ENCODE measurements at regions not wholly inside any gene's neighbourhood (a gene's known extent, or its start where the extent isn't known, plus 50 kb on each side); places are given as distances from the start of the nearest gene placed in this dataset.
"Not testable (repeated sequence)": the region's sequence is repeated elsewhere in the genome, so short reads cannot be mapped to it uniquely, and the experiment has no call there.

DNA sequence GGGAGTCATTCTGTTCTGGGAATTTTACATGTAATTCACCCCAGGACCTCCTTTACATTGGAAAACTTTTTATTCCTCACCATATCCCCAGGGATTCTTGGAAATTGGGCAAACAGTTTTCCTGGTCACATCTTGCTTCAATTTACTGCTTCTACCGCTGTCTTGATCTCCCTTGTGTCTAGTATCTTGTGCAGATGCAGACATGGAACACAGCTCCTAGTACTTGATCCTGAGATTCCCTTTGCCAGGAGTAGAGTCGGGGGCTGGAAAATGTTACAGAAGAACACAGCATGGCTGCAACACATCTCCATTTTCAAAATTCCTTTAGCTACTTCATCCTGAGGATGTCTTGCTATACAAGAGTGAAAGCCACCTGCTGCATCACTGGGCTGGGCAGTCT lies 472.8 kb downstream of the PLCL1 start:
- Mint-ChIP-seq H3K9me3 (no peaks in the 10 kb centered on the region), H3K4me1 (no peaks in the 10 kb centered on the region), H3K4me3 (no peak overlapping the region), H3K27ac (no peak overlapping the region), H3K36me3 (no peaks in the 10 kb centered on the region), H3K27me3 (peaks cover 5 to 15% (median 13%) of the 10 kb centered on the region in 5 donors)
- ATAC-seq (no peak), DNase-seq (no peak)
- POLR2A ChIA-PET: no interaction called here

DNA sequence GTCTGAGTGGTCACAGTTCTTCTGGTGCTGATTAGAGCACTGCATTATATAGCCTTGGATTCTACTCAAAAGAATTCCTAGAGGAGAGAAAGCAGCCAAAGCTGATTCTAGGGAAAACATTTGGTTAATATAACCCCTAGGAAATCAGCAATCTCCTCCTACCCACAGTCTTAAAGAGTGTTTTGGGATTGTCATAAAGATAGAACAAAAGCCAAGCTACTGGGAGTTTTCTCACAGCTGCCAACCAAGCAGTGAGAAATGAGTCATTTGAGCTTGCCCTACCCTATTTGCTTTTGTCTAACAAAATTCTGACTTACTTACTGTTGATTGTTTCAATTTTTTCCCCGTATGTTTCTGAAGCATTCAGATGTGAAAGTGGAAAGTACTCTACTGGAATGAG lies 469.3 kb downstream of the PLCL1 start:
- Mint-ChIP-seq H3K27ac (no peak overlapping the region), H3K36me3 (no peaks in the 10 kb centered on the region), H3K27me3 (peaks cover 0 to 14% (median 12%) of the 10 kb centered on the region in 5 donors), H3K9me3 (peaks cover 0 to 3% (median 0%) of the 10 kb centered on the region in 9 donors), H3K4me1 (no peaks in the 10 kb centered on the region), H3K4me3 (no peak overlapping the region)
- ATAC-seq (no peak), DNase-seq (no peak)
- POLR2A ChIA-PET: no interaction called here

DNA sequence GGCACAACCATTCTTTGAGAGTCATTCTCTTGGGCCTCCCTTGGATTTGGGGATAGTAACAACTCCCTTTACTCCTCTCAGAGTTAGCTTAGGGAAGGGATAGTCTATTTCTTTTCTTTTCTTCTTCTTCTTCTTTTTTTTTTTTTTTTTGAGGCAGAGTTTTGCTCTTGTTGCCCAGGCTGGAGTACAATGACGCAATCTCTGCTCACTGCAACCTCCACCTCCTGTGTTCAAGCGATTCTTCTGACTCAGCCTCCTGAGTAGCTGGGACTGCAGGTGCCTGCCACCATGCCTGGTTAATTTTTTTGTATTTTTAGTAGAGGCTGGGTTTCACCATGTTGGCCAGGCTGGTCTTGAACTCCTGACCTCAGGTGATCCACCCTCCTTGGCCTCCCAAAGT lies 465.8 kb downstream of the PLCL1 start:
- POLR2A ChIA-PET, DNase-seq, H3K27ac Mint-ChIP-seq, H3K36me3 Mint-ChIP-seq, ATAC-seq, H3K9me3 Mint-ChIP-seq, H3K4me3 Mint-ChIP-seq, H3K4me1 Mint-ChIP-seq: not testable (repeated sequence)
- H3K27me3 Mint-ChIP-seq: peaks cover 3 to 33% (median 16%) of the 10 kb centered on the region in 5 donors

DNA sequence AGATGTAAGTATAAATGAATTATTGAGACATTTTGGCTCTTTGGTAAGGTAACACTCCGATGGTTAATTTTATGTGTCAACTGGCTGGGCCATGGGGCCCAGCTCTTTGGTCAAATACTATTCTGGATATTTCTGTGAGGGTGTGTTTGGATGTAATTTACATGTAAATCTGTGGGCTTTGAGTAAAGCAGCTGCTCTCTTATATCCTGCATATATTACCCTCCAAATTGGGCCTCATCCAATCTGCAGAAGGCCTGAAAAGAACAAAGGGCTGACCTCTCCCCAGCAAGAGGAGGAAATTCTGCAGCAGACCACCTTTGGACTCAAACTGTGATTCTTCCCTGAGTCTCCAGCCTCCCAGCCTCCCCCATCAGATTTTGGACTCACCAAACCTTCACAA lies 464.1 kb downstream of the PLCL1 start:
- no peak for DNase-seq
- POLR2A ChIA-PET: no interaction called here

DNA sequence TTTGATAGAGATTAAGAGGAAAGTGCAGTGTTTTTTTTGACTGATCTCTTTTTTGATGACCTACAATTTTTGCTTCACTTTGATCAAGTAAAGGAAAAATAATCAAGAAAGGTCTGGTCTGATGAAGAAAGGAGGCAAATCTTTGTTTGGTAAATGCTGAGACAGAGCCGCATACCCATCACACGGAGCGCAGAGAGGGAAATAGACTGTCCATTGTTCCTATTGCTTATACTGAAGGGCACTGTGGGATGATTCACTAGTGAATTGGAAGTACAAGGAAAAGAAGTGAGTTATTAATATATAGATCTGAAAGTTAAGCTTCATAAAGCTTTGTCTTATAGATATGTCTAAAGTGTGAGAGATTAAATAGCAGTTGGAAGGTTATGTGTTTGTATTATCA lies 455.1 kb downstream of the PLCL1 start:
- no peaks in the 10 kb centered on the region for H3K4me1 Mint-ChIP-seq
- DNase-seq (no peak), ATAC-seq (no peak)
- POLR2A ChIA-PET: no interaction called here
- H3K36me3 Mint-ChIP-seq: no peaks in the 10 kb centered on the region
- H3K9me3 Mint-ChIP-seq: no peaks in the 10 kb centered on the region
- no peak overlapping the region for H3K4me3 Mint-ChIP-seq
- peaks cover 7 to 44% (median 11%) of the 10 kb centered on the region in 5 donors for H3K27me3 Mint-ChIP-seq
- H3K27ac Mint-ChIP-seq: peak overlapping the region in 1 of 10 donors; percentile 5

More for the DNA sequence above, 464.1 kb downstream of the PLCL1 start:
- H3K27ac Mint-ChIP-seq: no peak overlapping the region
- ATAC-seq: no peak
- no peaks in the 10 kb centered on the region for H3K36me3 Mint-ChIP-seq
- H3K4me3 Mint-ChIP-seq: no peak overlapping the region
- peaks cover 0 to 3% (median 0%) of the 10 kb centered on the region in 9 donors for H3K9me3 Mint-ChIP-seq
- peaks cover 3 to 35% (median 16%) of the 10 kb centered on the region in 5 donors for H3K27me3 Mint-ChIP-seq
- peaks cover 0 to 2% (median 0%) of the 10 kb centered on the region in 4 donors for H3K4me1 Mint-ChIP-seq

DNA sequence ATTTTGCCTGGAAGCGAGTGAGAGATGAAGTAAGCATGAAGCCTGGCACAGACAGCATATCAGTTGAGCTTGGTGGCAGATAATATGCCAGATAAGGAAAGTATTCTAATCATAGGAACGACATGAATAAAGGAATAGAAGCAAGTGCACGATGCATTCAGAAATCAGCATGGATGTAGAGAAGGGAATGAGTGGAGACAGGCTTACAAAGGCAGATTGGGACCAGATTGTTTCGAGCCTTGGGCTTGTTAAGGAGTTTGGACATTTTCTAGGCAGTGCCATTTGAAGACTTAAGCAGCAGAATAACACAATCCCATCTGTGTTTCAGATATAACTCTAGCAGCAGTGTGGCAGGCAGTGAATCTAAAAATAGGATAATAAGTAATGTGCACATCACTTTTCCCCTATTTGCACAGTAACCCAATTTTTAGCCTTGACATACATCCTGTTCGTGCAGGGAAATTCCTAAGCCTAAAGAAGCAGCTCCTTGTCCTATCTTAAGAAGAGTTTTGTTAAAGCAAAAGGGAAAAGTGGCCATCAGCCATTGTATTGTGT lies 450.2 kb downstream of the PLCL1 start:
- peaks cover 3 to 39% (median 12%) of the 10 kb centered on the region in 5 donors for H3K27me3 Mint-ChIP-seq
- H3K4me1 Mint-ChIP-seq: no peaks in the 10 kb centered on the region
- POLR2A ChIA-PET: no interaction called here
- H3K9me3 Mint-ChIP-seq: peaks cover 0 to 2% (median 0%) of the 10 kb centered on the region in 9 donors
- no peak for DNase-seq
- H3K36me3 Mint-ChIP-seq: no peaks in the 10 kb centered on the region
- no peak overlapping the region for H3K4me3 Mint-ChIP-seq
- no peak overlapping the region for H3K27ac Mint-ChIP-seq
- no peak for ATAC-seq

DNA sequence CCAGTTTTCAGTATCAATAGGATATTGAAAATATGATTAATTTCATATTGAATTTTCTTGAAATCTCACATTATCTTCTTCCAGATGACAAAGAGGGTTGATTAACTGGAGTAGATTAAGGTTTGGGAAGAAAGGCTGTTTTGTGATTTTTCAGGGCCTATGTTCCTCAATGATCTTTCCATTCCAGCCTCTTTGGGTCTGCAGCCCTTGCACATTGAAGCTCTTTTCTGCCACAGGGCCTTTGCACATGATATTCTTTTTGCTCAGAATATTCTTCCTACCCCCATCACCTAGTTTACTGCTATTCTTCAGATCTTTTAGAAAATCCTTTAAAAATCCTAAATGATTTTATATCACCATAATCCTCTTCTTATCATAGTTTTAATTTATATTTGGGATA lies 449.6 kb downstream of the PLCL1 start:
- H3K27ac Mint-ChIP-seq: no peak overlapping the region

DNA sequence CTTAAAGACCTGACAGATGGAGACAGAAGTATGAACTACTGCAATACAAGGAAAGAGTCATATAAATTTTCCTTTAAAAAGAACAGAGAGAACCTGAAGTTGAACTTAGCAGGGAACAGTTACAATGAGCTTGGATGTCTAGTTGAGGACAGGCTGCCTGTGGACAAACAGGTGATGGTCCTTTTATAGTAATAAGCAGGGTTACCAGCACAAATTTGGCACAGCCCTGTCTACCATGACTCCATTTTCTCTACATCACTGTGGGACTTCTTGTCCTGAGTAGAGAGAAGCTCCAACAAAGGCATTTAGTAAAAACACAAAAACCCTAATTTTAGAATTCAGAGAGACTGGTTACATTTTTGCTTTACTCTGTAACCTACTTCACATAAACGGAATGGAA lies 448.1 kb downstream of the PLCL1 start:
- H3K4me1 Mint-ChIP-seq: no peaks in the 10 kb centered on the region
- H3K36me3 Mint-ChIP-seq: no peaks in the 10 kb centered on the region
- POLR2A ChIA-PET: no interaction called here
- no peak overlapping the region for H3K4me3 Mint-ChIP-seq
- no peak overlapping the region for H3K27ac Mint-ChIP-seq
- H3K9me3 Mint-ChIP-seq: peaks cover 0 to 2% (median 0%) of the 10 kb centered on the region in 9 donors
- ATAC-seq (no peak), DNase-seq (no peak)
- H3K27me3 Mint-ChIP-seq: peaks cover 3 to 35% (median 11%) of the 10 kb centered on the region in 5 donors

More for the DNA sequence above, 449.6 kb downstream of the PLCL1 start:
- Mint-ChIP-seq H3K4me3 (no peak overlapping the region), H3K36me3 (no peaks in the 10 kb centered on the region), H3K27me3 (peaks cover 3 to 39% (median 11%) of the 10 kb centered on the region in 5 donors), H3K9me3 (peaks cover 0 to 2% (median 0%) of the 10 kb centered on the region in 9 donors), H3K4me1 (no peaks in the 10 kb centered on the region)
- no peak for DNase-seq
- ATAC-seq: no peak
- POLR2A ChIA-PET: no interaction called here

DNA sequence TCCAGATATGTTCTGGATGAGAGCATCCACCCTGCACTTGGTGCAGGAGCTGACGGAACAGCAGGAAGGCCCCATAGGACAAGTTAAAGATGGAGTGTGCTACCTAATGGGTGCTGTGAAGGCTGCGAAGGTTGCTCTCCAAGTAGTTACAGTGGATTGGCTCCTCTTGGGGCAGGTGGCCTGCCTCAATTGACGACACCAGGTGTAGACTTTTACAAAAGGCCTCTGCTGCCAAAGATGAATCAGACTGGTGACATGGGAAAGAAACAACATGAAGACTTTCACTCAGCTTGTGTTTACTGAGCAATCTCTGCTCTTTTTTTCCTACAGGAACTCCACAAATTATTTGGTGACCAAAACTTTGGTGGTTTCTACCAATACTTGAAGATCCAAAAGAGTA lies 437.7 kb downstream of the PLCL1 start:
- Mint-ChIP-seq H3K9me3 (no peaks in the 10 kb centered on the region), H3K27me3 (peaks cover 0 to 27% (median 11%) of the 10 kb centered on the region in 5 donors), H3K4me1 (no peaks in the 10 kb centered on the region), H3K27ac (no peak overlapping the region), H3K4me3 (no peak overlapping the region), H3K36me3 (no peaks in the 10 kb centered on the region)
- ATAC-seq (no peak), DNase-seq (no peak)
- POLR2A ChIA-PET: no interaction called here

DNA sequence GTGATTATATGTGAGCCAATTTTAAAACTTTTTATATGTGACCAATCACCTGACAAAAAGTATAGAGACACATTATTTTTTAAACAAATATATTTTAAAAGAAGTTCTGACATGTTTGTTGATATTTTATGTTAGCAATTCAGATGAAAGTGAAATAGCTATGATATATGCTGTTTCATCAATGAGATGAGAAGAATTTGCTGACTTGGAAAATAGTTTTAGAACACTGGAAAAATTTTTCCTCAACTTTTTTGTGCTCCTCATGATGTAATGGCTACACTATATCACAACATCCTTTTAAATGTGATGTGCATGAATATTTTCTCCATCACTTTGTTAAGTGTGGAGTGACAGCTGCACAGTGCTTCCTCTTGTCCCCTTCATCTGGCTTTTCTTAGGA lies 434.0 kb downstream of the PLCL1 start:
- no peak overlapping the region for H3K27ac Mint-ChIP-seq
- H3K4me3 Mint-ChIP-seq: no peak overlapping the region
- DNase-seq: no peak
- H3K4me1 Mint-ChIP-seq: no peaks in the 10 kb centered on the region
- peaks cover 3 to 21% (median 8%) of the 10 kb centered on the region in 5 donors for H3K27me3 Mint-ChIP-seq
- no peak for ATAC-seq
- peaks cover 0 to 2% (median 0%) of the 10 kb centered on the region in 9 donors for H3K9me3 Mint-ChIP-seq
- no peaks in the 10 kb centered on the region for H3K36me3 Mint-ChIP-seq
- POLR2A ChIA-PET: no interaction called here

DNA sequence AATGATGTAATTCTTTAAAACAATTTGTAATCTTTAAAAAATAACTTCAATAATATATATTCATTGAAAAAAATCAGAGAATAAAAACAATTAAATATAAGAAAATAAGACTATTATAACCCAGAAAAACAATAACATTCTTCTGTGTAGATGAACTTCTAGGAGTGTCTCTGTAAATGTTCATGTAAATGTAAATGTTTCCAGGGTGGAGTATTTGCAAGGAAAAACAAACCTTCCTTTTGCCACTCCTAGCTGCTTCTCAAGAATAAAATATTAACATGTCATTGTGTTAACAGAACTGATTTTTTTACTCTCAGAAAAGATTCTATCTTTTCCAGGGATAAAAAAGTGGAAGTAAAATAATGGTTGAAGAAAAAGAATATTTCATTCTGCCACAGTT lies 431.9 kb downstream of the PLCL1 start:
- Mint-ChIP-seq H3K36me3 (no peaks in the 10 kb centered on the region), H3K27me3 (peaks cover 3 to 21% (median 11%) of the 10 kb centered on the region in 5 donors), H3K27ac (no peak overlapping the region), H3K4me3 (no peak overlapping the region), H3K9me3 (peaks cover 0 to 2% (median 0%) of the 10 kb centered on the region in 9 donors), H3K4me1 (no peaks in the 10 kb centered on the region)
- DNase-seq: no peak
- no peak for ATAC-seq
- POLR2A ChIA-PET: no interaction called here

DNA sequence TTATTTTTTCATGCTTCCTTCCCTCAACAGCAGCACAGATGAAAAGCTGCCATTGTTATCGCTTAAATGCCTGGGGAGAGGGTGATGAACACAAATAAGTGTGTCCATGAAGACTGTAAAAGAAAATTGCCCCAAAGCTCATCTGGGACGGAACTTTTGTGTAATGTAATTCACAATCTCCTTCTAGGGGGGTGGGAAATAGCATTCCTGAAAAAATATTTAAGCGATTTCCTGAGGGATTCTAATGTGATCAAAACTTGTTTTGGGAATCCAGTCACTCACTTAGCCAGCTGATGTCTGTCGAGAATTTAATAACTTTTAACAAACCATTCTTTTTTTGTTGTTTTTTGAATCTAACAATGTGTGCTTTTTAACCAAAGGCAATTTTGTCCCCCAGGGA lies 427.9 kb downstream of the PLCL1 start:
- POLR2A ChIA-PET: no interaction called here
- peaks cover 0 to 2% (median 0%) of the 10 kb centered on the region in 9 donors for H3K9me3 Mint-ChIP-seq
- peaks cover 0 to 2% (median 0%) of the 10 kb centered on the region in 4 donors for H3K4me1 Mint-ChIP-seq
- H3K4me3 Mint-ChIP-seq: no peak overlapping the region
- H3K36me3 Mint-ChIP-seq: no peaks in the 10 kb centered on the region
- no peak for DNase-seq
- no peak for ATAC-seq
- peaks cover 5 to 21% (median 14%) of the 10 kb centered on the region in 5 donors for H3K27me3 Mint-ChIP-seq
- no peak overlapping the region for H3K27ac Mint-ChIP-seq

DNA sequence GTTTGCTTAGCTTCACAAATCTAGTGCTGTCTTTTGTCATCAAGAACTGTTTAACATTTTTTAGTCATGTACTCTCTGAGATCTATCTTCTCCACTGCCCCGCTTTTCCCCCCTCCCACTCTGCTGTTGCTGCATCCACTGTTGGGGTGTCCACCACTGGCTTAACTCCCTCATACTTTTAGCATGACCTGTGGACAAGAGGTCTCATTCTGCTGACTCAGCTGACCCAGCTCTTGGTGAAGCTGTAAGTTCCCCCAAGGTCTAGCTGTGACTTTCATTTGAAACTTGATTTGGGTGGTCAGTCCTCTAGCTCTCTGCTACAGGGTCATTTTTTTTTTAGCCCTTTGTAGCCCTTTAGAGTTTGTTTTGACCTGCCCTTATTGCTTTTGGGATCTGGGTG lies 427.2 kb downstream of the PLCL1 start:
- POLR2A ChIA-PET: no interaction called here
- peaks cover 5 to 21% (median 13%) of the 10 kb centered on the region in 5 donors for H3K27me3 Mint-ChIP-seq

More for the DNA sequence above, 427.2 kb downstream of the PLCL1 start:
- DNase-seq (no peak), ATAC-seq (no peak)
- H3K36me3 Mint-ChIP-seq: no peaks in the 10 kb centered on the region
- H3K4me3 Mint-ChIP-seq: no peak overlapping the region
- H3K9me3 Mint-ChIP-seq: peaks cover 0 to 2% (median 0%) of the 10 kb centered on the region in 9 donors
- H3K4me1 Mint-ChIP-seq: peaks cover 0 to 2% (median 0%) of the 10 kb centered on the region in 4 donors
- peak overlapping the region in 1 of 10 donors; percentile 44 for H3K27ac Mint-ChIP-seq
